ENCODE measurements at regions not wholly inside any gene's neighbourhood (a gene's known extent, or its start where the extent isn't known, plus 50 kb on each side); places are given as distances from the start of the nearest gene placed in this dataset.

- intact Hi-C loops (cut with DNase I; ENCODE audit: low total_unique reads), result loop anchor here (10.0 kb wide), 1 partner anchor 132 kb away; the partner anchor contains the start of gene CIBAR2
- H3K27ac ChIP-seq, result no peak overlapping the region
- no peak for DNase-seq
- TF ChIP-seq POLR2A (IDR thresholded peaks at IDR 0.05), result no peak
- TF ChIP-seq, protein P1, sequence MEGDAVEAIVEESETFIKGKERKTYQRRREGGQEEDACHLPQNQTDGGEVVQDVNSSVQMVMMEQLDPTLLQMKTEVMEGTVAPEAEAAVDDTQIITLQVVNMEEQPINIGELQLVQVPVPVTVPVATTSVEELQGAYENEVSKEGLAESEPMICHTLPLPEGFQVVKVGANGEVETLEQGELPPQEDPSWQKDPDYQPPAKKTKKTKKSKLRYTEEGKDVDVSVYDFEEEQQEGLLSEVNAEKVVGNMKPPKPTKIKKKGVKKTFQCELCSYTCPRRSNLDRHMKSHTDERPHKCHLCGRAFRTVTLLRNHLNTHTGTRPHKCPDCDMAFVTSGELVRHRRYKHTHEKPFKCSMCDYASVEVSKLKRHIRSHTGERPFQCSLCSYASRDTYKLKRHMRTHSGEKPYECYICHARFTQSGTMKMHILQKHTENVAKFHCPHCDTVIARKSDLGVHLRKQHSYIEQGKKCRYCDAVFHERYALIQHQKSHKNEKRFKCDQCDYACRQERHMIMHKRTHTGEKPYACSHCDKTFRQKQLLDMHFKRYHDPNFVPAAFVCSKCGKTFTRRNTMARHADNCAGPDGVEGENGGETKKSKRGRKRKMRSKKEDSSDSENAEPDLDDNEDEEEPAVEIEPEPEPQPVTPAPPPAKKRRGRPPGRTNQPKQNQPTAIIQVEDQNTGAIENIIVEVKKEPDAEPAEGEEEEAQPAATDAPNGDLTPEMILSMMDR (IDR thresholded peaks at IDR 0.05), result no peak
- TF ChIP-seq EP300 (IDR thresholded peaks at IDR 0.05), result no peak
- no peak for TF ChIP-seq POLR2AphosphoS5 (IDR thresholded peaks at IDR 0.05)
- H3K4me3 ChIP-seq, result no peak overlapping the region
- no peaks in the 10 kb centered on the region for H3K27me3 ChIP-seq
- H3K9me3 ChIP-seq, result no peaks in the 10 kb centered on the region
- WGBS, 5 donors, result 65 to 87% (median 77%) methylated on average over 5 to 8 of the region's 8 CpGs
- H3K36me3 ChIP-seq, result no peaks in the 10 kb centered on the region
- peaks cover 0 to 14% (median 8%) of the 10 kb centered on the region in 4 donors for H3K4me1 ChIP-seq
Observed at GRCh38 chr16:85246973-85247372, 134.7 kb upstream of the CIBAR2 start.

DNA sequence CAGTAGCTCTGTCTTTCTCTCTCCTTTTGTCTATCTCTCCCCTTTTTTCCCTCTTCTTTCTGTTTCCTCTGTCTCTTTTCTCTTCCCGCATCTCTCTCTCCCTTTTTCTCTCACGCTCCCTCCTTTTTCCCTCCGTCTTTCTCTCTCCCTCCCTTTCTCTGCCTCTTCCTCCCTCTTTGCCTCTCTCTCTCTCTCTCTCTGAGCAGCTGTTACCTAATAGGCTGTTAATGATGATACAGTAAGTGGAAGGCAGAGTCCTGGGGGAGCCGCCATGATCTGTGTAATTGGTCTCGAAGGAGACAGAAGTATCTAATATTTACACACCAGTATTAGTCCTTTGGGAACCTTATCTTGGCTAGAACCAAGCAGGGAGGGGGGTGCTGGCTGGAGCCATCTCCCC, 136.1 kb upstream of the CIBAR2 start:
- no peak for DNase-seq
- Histone ChIP-seq H3K4me1 (peaks cover 0 to 19% (median 11%) of the 10 kb centered on the region in 4 donors), H3K9me3 (no peaks in the 10 kb centered on the region), H3K27ac (no peak overlapping the region), H3K27me3 (no peaks in the 10 kb centered on the region), H3K4me3 (no peak overlapping the region), H3K36me3 (no peaks in the 10 kb centered on the region)
- WGBS, 5 donors, result 57 to 81% (median 76%) methylated on average over 5 of the region's 5 CpGs
- no peak for TF ChIP-seq EP300 (IDR thresholded peaks at IDR 0.05)
- intact Hi-C loops (cut with DNase I; ENCODE audit: low total_unique reads), result loop anchor here (10.0 kb wide), 1 partner anchor 134 kb away; the partner anchor contains the start of gene CIBAR2

- WGBS, 5 donors, result 80 to 94% (median 94%) methylated on average over 2 to 7 of the region's 7 CpGs
- no peak overlapping the region for H3K4me3 ChIP-seq
- DNase-seq, result no peak
- no peak overlapping the region for H3K27ac ChIP-seq
- no peaks in the 10 kb centered on the region for H3K36me3 ChIP-seq
- H3K9me3 ChIP-seq, result no peaks in the 10 kb centered on the region
- H3K27me3 ChIP-seq, result no peaks in the 10 kb centered on the region
- TF ChIP-seq POLR2A (IDR thresholded peaks at IDR 0.05), result no peak
- no peak for TF ChIP-seq EP300 (IDR thresholded peaks at IDR 0.05)
- TF ChIP-seq, protein P1 (IDR thresholded peaks at IDR 0.05), result no peak
- no peak for TF ChIP-seq POLR2AphosphoS5 (IDR thresholded peaks at IDR 0.05)
- intact Hi-C loops (cut with DNase I; ENCODE audit: low total_unique reads), result loop anchor here (10.0 kb wide), 1 partner anchor 134 kb away; the partner anchor contains the start of gene CIBAR2
- H3K4me1 ChIP-seq, result peaks cover 0 to 23% (median 12%) of the 10 kb centered on the region in 4 donors
Observed at GRCh38 chr16:85248857-85249256, 136.6 kb upstream of the CIBAR2 start.

- intact Hi-C loops (cut with DNase I; ENCODE audit: low total_unique reads), result loop anchor here (10.0 kb wide), 1 partner anchor 135 kb away; the partner anchor contains the start of gene CIBAR2
- Histone ChIP-seq H3K27me3 (no peaks in the 10 kb centered on the region), H3K4me1 (peaks cover 0 to 23% (median 12%) of the 10 kb centered on the region in 4 donors), H3K4me3 (no peak overlapping the region), H3K9me3 (no peaks in the 10 kb centered on the region), H3K27ac (no peak overlapping the region), H3K36me3 (no peaks in the 10 kb centered on the region)
- TF ChIP-seq POLR2AphosphoS5 (IDR thresholded peaks at IDR 0.05), result no peak
- no peak for TF ChIP-seq EP300 (IDR thresholded peaks at IDR 0.05)
- no peak for TF ChIP-seq POLR2A (IDR thresholded peaks at IDR 0.05)
- TF ChIP-seq, protein P1 (IDR thresholded peaks at IDR 0.05), result no peak
- WGBS, 5 donors, result 79 to 86% (median 80%) methylated on average over 28 to 31 of the region's 31 CpGs
- no peak for DNase-seq
Observed at GRCh38 chr16:85249418-85250146, 137.3 kb upstream of the CIBAR2 start.

- Histone ChIP-seq H3K4me3 (no peak overlapping the region), H3K9me3 (no peaks in the 10 kb centered on the region), H3K4me1 (peaks cover 0 to 22% (median 12%) of the 10 kb centered on the region in 4 donors), H3K27me3 (no peaks in the 10 kb centered on the region), H3K27ac (no peak overlapping the region), H3K36me3 (no peaks in the 10 kb centered on the region)
- DNase-seq, result no peak
- intact Hi-C loops (cut with DNase I; ENCODE audit: low total_unique reads), result no loop called here
- WGBS, 5 donors, result 57 to 76% (median 67%) methylated on average over 6 to 13 of the region's 13 CpGs
- TF ChIP-seq EP300 (IDR thresholded peaks at IDR 0.05) (no peak), POLR2AphosphoS5 (IDR thresholded peaks at IDR 0.05) (no peak), POLR2A (IDR thresholded peaks at IDR 0.05) (no peak)
- TF ChIP-seq, protein P1 (IDR thresholded peaks at IDR 0.05), result no peak
Observed at GRCh38 chr16:85250147-85250463, 137.8 kb upstream of the CIBAR2 start.
